Vagina (tissue), 2 donors: ENCODE measurements at regions not wholly inside any gene's neighbourhood (a gene's known extent, or its start where the extent isn't known, plus 50 kb on each side); places are given as distances from the start of the nearest gene placed in this dataset.

Experiments used
- DNase-seq, 2 donors: peaks; one replicate each; pipeline ENCODE4 v3.0.0-alpha.2; 2017; ENCODE audit errors: extremely low spot score in 2 of 2
- H3K27ac ChIP-seq: fragments of 200-600 bp; sonication (generic); one replicate; pipeline ENCODE4 v1.5.1; 2019
- H3K27me3 ChIP-seq: fragments of 200-600 bp; sonication (generic); one replicate; pipeline ENCODE4 v1.5.1; 2019
- H3K36me3 ChIP-seq, 2 donors: fragments of 200-600 bp; sonication (generic); one replicate each; pipeline ENCODE4 v1.5.1; 2017 to 2019
- H3K4me1 ChIP-seq: fragments of 200-600 bp; sonication (generic); one replicate; pipeline ENCODE4 v1.5.1; 2019
- H3K4me3 ChIP-seq, 2 donors: fragments of 200-600 bp; sonication (generic); 1 replicate in 1 of 2; 2 replicates in 1 of 2; pipeline ENCODE4 v1.5.1; 2016 to 2019
- H3K9me3 ChIP-seq: fragments of 200-600 bp; sonication (generic); one replicate; pipeline ENCODE4 v1.5.1; 2019
- POLR2A ChIP-seq, 2 donors: fragments of 450-650 bp; IDR thresholded peaks; one replicate each; pipeline ENCODE4 v1.6.1; 2017; ENCODE audit warnings: antibody characterized with exemption in 2 of 2, mild to moderate bottlenecking in 2 of 2, moderate library complexity in 2 of 2
- POLR2AphosphoS5 ChIP-seq, 2 donors: sonication (generic); formaldehyde crosslinking; IDR thresholded peaks; one replicate each; pipeline ENCODE4 v1.9.0; 2017; ENCODE audit warnings: antibody characterized with exemption in 2 of 2, mild to moderate bottlenecking in 2 of 2, low read depth in 1 of 2; ENCODE audit not compliant: insufficient read depth in 1 of 2
- intact Hi-C: fragments of 100-400 bp; cut with DNase I; formaldehyde crosslinking; loops from one replicate; pipeline ENCODE4 v1.15.1; 2023
- TF ChIP-seq, protein P1 (sequence below), 3 experiments: fragments of 450-650 bp in 2 of 3; fragments of 200-600 bp in 1 of 3; sonication (generic) in 1 of 3; IDR thresholded peaks; one replicate each; pipeline ENCODE4 v1.5.1; 2017 to 2019; ENCODE audit warnings: antibody characterized with exemption in 3 of 3, mild to moderate bottlenecking in 2 of 3, moderate library complexity in 2 of 3

DNA sequence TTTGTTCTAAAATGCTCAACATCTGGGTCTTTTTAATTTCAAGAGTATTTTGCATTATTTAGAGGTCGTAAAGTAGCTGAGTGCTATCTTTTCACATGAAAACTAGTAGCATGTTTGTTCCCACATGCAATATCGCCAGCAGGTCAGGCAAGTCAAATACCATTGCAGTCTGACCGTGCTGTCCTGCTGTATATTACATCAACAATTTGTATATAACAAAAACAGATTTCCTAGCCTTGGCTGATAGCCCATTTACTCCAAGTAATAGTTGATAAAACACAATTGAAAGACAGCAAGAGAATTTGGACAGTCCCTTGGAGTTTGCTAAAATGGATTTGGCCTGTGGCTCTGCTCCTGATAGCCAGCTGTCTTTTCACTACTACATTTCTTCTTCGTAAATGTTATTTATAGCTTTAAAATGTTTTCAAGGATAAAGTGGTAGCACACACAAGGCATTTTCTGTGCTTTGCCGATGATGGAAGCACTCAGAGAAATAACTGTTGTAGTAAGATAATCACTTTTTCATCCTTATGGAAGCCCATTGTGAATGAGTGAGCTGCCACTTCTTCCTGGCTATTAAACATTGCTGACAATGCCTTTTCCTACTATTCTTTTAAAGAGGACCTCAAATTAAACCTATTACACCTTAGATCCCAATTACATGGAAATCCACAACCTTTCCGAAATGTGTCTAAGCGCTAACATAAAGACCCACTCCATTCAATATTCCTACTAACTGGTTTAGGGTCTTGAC, 992.1 kb downstream of the MAT2B start:
- H3K9me3 ChIP-seq = no peaks in the 10 kb centered on the region
- no peaks in the 10 kb centered on the region for H3K4me1 ChIP-seq
- TF ChIP-seq POLR2AphosphoS5 (IDR thresholded peaks at IDR 0.05; ENCODE audit: insufficient read depth in 1 of 2, low read depth in 1 of 2) (no peak), POLR2A (IDR thresholded peaks at IDR 0.05) (no peak)
- TF ChIP-seq, protein P1, sequence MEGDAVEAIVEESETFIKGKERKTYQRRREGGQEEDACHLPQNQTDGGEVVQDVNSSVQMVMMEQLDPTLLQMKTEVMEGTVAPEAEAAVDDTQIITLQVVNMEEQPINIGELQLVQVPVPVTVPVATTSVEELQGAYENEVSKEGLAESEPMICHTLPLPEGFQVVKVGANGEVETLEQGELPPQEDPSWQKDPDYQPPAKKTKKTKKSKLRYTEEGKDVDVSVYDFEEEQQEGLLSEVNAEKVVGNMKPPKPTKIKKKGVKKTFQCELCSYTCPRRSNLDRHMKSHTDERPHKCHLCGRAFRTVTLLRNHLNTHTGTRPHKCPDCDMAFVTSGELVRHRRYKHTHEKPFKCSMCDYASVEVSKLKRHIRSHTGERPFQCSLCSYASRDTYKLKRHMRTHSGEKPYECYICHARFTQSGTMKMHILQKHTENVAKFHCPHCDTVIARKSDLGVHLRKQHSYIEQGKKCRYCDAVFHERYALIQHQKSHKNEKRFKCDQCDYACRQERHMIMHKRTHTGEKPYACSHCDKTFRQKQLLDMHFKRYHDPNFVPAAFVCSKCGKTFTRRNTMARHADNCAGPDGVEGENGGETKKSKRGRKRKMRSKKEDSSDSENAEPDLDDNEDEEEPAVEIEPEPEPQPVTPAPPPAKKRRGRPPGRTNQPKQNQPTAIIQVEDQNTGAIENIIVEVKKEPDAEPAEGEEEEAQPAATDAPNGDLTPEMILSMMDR (IDR thresholded peaks at IDR 0.05) = no peak
- no peak for DNase-seq
- no peak overlapping the region for H3K4me3 ChIP-seq
- H3K27ac ChIP-seq = no peak overlapping the region
- no peaks in the 10 kb centered on the region for H3K27me3 ChIP-seq
- H3K36me3 ChIP-seq = no peaks in the 10 kb centered on the region
- intact Hi-C loops = no loop called here

DNA sequence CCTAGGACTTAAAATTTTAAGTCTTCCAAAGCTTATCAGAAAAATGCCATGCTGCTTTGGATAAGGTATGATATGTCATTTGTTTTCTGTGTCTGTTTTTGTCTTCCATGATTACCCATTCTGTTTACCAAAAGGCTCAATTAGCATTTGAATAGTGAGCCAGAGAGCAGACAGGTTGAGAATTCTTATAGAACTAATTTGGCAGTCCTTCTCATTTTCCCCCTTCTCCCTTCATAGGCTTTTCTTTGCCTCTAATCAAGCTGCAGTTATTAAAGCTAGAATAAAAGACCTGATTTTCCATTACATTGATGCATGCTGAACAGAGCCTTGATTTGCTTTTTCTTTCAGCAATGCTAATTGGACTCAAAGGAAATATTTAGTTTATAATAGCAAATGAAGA, 993.0 kb downstream of the MAT2B start:
- TF ChIP-seq, protein P1 (IDR thresholded peaks at IDR 0.05) = no peak
- no peak for TF ChIP-seq POLR2AphosphoS5 (IDR thresholded peaks at IDR 0.05; ENCODE audit: insufficient read depth in 1 of 2, low read depth in 1 of 2)
- TF ChIP-seq POLR2A (IDR thresholded peaks at IDR 0.05) = no peak
- no peaks in the 10 kb centered on the region for H3K27me3 ChIP-seq
- intact Hi-C loops = no loop called here

DNA sequence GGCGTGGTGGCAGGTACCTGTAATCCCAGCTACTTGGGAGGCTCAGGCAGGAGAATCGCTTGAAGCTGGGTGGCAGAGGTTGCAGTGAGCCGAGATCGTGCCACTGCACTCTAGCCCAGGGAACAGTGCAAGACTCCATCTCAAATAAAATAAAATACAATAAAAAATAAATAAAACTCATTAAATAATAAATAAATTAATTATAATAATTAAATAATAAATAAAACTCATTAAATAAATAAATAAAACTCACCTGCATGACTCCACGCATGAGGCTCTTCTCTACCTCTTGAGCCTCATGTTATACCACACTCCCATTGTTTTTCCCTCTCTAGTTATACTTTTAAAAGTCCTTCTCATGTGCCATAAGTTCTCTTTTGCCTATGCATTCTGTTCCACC, 995.4 kb downstream of the MAT2B start:
- TF ChIP-seq POLR2AphosphoS5 (IDR thresholded peaks at IDR 0.05; ENCODE audit: insufficient read depth in 1 of 2, low read depth in 1 of 2) (no peak), POLR2A (IDR thresholded peaks at IDR 0.05) (no peak)
- TF ChIP-seq, protein P1 (IDR thresholded peaks at IDR 0.05) = no peak
- Histone ChIP-seq H3K27ac (no peak overlapping the region), H3K4me1 (no peaks in the 10 kb centered on the region), H3K27me3 (no peaks in the 10 kb centered on the region), H3K9me3 (no peaks in the 10 kb centered on the region), H3K36me3 (no peaks in the 10 kb centered on the region), H3K4me3 (no peak overlapping the region)
- no peak for DNase-seq
- intact Hi-C loops = no loop called here

More for the DNA sequence above, 993.0 kb downstream of the MAT2B start:
- no peak for DNase-seq
- Histone ChIP-seq H3K9me3 (no peaks in the 10 kb centered on the region), H3K4me3 (no peak overlapping the region), H3K4me1 (no peaks in the 10 kb centered on the region), H3K36me3 (no peaks in the 10 kb centered on the region), H3K27ac (no peak overlapping the region)

DNA sequence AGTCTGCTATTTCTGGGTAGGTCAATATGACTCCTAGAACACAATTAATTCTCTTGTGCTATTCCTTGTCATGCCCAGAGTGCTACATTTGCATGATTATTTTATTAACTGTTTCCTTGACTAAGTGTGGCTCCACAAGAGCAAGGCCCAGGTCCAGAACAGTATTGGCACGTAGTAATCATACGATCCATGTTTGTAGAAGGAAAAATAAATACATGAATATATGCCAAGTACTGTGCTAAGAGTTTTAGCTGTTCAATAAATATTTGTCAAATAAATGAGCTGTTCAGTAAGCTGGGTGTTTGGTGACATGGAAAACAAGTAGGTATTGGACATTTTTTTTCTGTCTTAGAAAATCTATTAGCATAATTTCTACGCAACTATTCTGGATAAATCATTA, 995.9 kb downstream of the MAT2B start:
- no peak overlapping the region for H3K4me3 ChIP-seq
- H3K36me3 ChIP-seq = no peaks in the 10 kb centered on the region
- no peaks in the 10 kb centered on the region for H3K4me1 ChIP-seq
- no peaks in the 10 kb centered on the region for H3K9me3 ChIP-seq
- no peaks in the 10 kb centered on the region for H3K27me3 ChIP-seq
- TF ChIP-seq POLR2A (IDR thresholded peaks at IDR 0.05) (no peak), POLR2AphosphoS5 (IDR thresholded peaks at IDR 0.05; ENCODE audit: insufficient read depth in 1 of 2, low read depth in 1 of 2) (no peak)
- TF ChIP-seq, protein P1 (IDR thresholded peaks at IDR 0.05) = no peak
- intact Hi-C loops = no loop called here
- no peak for DNase-seq
- H3K27ac ChIP-seq = no peak overlapping the region

DNA sequence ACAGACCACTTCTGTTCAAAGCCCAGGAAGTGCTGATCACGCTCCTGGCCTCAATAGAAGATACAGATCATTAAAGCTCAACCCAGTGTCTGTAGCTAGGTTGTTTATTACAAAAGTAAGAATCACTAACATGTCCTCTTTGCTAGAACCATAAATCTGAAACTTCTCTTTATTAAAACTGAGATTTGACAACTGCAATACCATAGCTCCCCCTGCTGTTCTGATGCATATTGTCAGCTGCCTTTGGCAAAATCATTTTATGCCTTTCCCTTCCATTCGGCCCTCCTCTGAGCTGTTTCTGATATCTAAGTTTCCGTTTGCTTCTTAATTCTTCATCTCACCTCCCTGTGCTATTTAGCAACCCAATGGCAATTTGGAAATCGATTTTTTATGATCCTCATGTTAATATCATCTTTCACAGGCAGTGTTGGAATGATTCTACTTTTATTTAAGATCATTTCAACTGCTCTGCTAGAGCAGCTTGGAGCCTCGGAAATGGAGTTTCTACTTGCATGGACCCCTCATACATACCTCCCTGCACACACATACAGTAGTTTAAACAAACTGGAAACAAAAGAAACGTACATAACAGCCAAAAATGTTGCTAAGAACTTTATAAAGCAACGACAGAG, 998.8 kb downstream of the MAT2B start:
- Histone ChIP-seq H3K9me3 (no peaks in the 10 kb centered on the region), H3K4me1 (no peaks in the 10 kb centered on the region), H3K27ac (no peak overlapping the region), H3K4me3 (no peak overlapping the region), H3K27me3 (no peaks in the 10 kb centered on the region), H3K36me3 (no peaks in the 10 kb centered on the region)
- TF ChIP-seq POLR2A (IDR thresholded peaks at IDR 0.05) = no peak
- TF ChIP-seq, protein P1 (IDR thresholded peaks at IDR 0.05) = peak; percentile 43 to 69 (median 46)
- DNase-seq = no peak
- intact Hi-C loops = no loop called here
